Sciatic nerve (tissue), 2 donors: ENCODE measurements at regions not wholly inside any gene's neighbourhood (a gene's known extent, or its start where the extent isn't known, plus 50 kb on each side); places are given as distances from the start of the nearest gene placed in this dataset.
"Not testable (repeated sequence)": the region's sequence is repeated elsewhere in the genome, so short reads cannot be mapped to it uniquely, and the experiment has no call there.

Experiments used
- ATAC-seq: fragments of 200-7000 bp; cut with Tn5 transposase; one replicate; pipeline ENCODE4 v1.9.1; 2020; ENCODE audit warnings: mild to moderate bottlenecking, moderate library complexity
- DNase-seq: peaks from one replicate; pipeline ENCODE4 v3.0.0-alpha.2; 2020; ENCODE audit warnings: low spot score
- intact Hi-C: fragments of 100-400 bp; cut with DNase I; formaldehyde crosslinking; loops from one replicate; pipeline ENCODE4 v1.14.2; 2022
- donor health status: DM: no; HTN: no; CAD: no.
- donor health status: DM: no; HTN: no; CAD: no.

DNA sequence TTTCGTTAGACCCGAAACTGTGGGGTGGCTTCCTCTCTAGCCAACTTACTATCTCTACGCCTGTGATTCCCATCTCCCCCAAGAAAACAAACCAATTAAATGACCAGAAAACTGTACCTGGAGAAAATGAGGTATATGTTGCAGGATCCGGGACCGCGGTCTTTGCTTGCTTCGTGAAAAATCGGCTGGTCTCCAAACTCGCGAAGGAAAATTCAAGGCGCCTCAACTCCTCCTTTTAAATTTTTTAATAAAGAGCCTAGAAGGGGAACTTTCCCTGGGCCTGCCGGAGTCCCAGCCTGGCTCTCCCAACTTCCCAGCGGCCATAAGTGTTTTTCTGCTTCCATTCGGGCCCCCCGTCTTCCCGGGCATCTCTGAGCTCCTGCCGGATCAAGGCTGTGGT lies 463.7 kb upstream of the ZNG1F start:
- ATAC-seq, intact Hi-C loops, DNase-seq: not testable (repeated sequence)

DNA sequence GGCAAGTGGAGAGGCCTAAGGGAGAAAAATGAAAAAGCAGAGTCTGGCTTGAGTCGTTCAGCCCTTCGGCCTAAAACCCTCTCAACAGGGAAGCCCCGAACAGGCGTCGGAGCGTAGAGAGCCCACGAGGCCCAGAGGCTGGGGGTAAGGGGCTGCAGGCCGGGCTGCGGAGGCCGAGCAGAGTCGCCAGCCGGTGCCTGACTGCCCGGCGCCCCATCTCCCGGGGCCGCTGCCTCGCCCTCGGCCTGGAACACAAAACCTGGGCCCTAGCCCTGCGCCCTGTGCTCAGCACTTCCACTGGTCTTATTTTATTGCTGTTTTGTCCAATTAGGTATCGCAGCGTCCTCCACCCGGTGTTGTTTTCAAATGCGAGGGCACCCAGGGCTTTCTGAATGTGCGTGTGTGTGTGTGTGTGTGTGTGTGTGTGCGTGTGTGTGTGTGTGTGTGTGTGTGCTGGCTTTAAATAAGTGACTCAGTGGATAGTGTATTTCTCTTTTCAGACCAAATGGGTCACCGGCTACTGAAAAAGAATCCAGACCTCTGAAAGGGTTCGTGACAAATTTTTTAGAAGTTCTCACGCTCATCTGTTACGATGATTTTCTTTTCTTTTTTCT lies 463.1 kb upstream of the ZNG1F start:
- DNase-seq, ATAC-seq: not testable (repeated sequence)

DNA sequence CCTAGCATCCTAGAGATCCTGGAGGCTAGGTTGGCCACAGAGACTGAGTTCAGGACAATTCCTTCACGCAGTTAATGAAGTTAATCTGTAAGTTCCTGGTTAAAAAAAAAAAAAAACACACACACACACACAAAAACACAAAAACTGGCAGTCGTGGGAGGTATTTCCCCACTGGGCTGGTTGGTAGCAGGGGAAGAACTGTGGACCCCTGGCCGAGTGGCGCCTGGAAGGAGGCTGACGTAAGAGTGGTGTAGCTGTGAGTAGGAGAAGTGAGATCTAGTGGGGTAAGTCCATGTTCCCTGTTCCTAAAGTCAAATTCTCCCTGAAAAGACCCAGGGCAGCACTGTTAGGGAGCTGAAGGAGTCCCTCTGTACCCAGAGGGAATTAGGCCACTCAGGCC lies 461.0 kb upstream of the ZNG1F start:
- intact Hi-C loops, ATAC-seq, DNase-seq: not testable (repeated sequence)

More for the DNA sequence above, 463.1 kb upstream of the ZNG1F start:
- intact Hi-C loops: not testable (repeated sequence)

DNA sequence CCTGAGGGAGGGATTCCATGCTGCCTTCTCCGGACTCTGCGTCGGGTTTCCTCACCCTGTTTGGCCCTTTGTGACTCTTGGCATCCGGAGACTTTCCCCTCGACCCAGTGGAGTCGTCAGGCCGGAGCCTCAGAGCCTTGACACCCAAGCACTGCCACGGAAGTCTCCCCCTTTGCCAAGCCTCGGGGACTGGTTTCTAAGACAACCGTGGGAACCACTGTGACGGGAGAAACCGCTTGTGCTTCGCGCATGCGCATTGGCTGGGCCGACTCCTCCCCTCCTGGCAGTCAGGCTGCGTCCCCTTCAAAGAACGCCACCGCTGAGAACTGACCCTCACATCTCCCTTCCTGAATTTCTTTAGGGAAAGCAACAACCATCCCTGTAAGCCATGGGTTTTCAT lies 459.4 kb upstream of the ZNG1F start:
- intact Hi-C loops, ATAC-seq, DNase-seq: not testable (repeated sequence)

DNA sequence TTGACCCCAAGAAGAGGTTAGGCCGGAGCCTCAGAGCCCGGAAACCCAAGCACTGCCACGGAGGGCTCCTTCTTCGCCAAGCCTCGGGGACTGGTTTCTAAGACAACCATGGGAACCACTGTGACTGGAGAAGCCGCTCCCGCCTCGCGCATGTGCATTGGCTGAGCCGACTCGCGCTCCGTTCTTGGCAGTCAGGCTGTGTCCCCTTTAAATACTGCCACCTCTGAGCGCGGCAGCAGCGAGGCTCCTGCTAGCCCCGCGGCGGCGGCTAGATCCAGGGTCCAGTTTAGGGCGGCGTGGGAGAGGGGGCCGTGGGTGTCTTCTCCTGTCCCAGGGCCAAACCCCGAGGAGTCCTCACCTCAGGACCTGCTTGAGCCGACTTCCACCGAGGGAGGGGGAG lies 457.1 kb upstream of the ZNG1F start:
- ATAC-seq, intact Hi-C loops, DNase-seq: not testable (repeated sequence)

DNA sequence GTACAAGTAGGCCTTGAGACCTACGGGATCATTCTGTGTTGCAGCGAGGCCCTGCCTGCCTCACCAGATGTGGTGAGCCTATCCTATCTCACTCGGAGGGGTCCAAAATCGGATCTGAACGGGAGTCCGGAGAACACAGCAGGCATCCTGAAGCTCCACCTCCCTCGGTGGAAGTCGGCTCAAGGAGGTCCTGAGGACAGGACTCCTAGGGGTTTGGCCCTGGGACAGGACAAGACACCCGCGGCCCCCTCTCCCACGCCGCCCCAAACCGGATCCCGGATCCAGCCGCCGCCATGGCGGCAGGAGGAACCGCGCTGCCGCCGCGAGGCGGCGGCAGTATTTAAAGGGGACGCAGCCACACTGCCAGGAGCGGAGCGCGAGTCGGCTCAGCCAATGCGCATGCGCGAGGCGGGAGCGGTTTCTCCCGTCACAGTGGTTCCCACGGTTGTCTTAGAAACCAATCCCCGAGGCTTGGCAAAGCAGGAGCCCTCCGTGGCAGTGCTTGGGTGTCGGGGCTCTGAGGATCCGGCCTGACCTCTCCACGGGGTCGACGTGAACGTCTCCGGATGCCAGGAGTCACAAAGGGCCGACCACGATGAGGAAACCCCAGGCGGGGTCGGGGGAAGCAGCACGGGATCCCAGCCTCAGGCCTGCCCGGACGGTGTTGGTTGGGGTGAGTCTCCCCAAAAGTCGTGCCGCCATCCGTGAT lies 454.6 kb upstream of the ZNG1F start:
- ATAC-seq, intact Hi-C loops: not testable (repeated sequence)
- peak; percentile 75 for DNase-seq

DNA sequence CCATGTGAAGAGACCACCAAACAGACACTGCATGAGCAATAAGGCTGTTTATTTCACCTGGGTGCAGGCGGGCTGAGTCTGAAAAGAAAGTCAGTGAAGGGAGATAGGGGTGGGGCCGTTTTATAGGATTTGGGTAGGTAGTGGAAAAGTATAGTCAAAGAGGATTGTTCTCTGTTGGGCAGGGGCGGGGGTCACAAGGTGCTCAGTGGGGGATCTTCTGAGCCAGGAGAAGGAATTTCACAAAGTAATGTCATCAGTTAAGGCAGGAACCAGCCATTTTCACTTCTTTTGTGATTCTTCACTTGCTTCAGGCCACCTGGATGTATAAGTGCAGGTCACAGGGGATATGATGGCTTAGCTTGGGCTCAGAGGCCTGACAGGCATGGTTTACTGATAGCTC lies 444.6 kb upstream of the ZNG1F start:
- ATAC-seq, DNase-seq, intact Hi-C loops: not testable (repeated sequence)

DNA sequence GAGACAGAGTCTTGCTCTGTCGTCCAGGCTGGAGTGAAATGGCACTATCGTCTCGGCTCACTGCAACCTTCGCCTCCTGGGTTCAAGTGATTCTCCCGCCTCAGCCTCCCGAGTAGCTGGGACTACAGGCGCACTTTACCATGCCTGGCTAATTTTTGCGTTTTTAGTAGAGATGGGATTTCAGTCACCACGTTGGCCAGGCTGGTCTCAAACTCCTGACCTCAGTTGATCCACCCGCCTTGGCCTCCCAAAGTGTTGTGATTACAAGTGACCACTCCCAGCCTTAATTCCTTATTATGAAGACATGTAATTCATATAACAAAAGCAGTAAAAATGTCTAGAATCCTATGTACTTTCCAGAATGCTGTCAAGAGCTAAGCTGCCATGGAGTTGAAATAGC lies 434.5 kb upstream of the ZNG1F start:
- intact Hi-C loops, ATAC-seq, DNase-seq: not testable (repeated sequence)

DNA sequence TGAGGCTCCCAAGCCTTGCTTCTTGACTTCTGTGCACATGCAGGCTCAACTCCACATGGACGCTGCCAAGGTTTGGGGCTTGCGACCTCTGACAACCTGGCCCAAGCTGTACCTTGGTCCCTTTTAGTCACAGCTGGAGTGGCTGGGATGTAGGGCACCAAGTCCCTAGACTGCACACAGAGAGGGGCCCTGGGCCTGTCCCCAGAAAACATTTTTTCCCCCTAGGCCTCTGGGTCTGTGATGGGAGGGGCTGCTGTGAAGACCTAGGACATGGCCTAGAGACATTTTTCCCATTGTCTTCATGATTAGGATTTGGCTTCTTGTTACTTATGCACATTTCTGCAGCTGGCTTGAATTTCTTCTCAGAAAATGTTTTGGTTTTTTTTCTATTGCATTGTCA lies 430.1 kb upstream of the ZNG1F start:
- intact Hi-C loops, DNase-seq, ATAC-seq: not testable (repeated sequence)

DNA sequence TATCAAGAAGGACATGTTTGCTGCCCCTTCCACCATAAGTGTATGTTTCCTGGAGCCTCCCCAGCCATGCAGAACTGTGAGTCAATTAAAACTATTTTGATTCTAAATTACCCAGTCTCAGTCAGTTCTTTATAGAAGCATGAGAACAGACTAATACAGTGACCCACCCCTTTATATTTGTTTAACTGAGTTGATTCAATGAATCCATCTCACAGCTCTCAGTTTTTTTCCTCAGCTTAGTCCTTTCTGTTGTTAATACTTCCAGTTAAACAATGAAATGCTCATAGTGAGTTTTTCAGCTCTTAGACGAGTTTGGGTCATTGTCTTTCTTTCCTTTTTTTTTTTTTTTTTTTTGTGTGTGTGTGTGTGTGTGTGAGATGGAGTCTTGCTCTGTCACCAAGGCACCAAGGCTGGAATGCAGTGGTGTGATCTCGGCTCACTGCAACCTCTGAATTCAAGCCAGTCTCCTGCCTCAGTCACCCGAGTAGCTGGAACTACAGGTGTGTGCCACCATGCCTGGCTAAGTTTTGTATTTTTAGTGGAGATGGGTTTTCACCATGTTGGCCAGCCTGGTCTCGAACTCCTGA lies 417.9 kb upstream of the ZNG1F start:
- DNase-seq, ATAC-seq, intact Hi-C loops: not testable (repeated sequence)

DNA sequence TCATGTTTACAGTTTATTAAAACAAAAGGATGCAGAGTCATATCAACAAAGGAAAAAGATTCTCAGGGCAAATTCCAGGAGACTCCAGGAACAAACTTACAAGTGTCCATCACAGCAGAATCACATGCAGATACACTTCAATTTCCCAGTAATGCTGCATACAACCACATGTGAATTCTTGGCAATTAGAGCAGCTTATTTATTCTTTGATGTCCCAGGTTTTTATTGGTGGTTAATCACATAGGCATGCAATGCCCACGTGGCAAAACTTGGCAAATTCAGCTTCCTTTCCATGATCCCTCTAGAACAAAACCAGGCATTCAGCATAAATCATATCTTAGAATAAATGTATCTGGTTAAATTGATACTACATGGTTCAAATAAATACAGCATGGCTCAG lies 376.5 kb upstream of the ZNG1F start:
- DNase-seq, intact Hi-C loops, ATAC-seq: not testable (repeated sequence)
